Uterus (tissue), 3 donors: ENCODE measurements at regions not wholly inside any gene's neighbourhood (a gene's known extent, or its start where the extent isn't known, plus 50 kb on each side); places are given as distances from the start of the nearest gene placed in this dataset.

Experiments
- DNase-seq, 2 donors: peaks; one replicate each; pipeline ENCODE4 v3.0.0-alpha.2; 2019 to 2020
- H3K27ac ChIP-seq, 2 donors: fragments of 200-600 bp; sonication (generic); 1 replicate in 1 of 2; 2 replicates in 1 of 2; pipeline ENCODE4 v1.5.1; 2016 to 2018
- H3K27me3 ChIP-seq, 2 donors: fragments of 200-600 bp; sonication (generic); one replicate each; pipeline ENCODE4 v1.5.1; 2018 to 2019; ENCODE audit warnings: control low read depth in 1 of 2
- H3K36me3 ChIP-seq, 2 donors: fragments of 200-600 bp; sonication (generic); one replicate each; pipeline ENCODE4 v1.5.1; 2019; ENCODE audit warnings: control low read depth in 1 of 2
- H3K4me1 ChIP-seq, 2 donors: fragments of 200-600 bp; sonication (generic); one replicate each; pipeline ENCODE4 v1.5.1; 2018 to 2019; ENCODE audit warnings: control low read depth in 1 of 2
- H3K4me3 ChIP-seq, 2 donors: fragments of 200-600 bp; sonication (generic); 1 replicate in 1 of 2; 2 replicates in 1 of 2; pipeline ENCODE4 v1.5.1; 2018 to 2019; ENCODE audit warnings: mild to moderate bottlenecking in 1 of 2
- H3K9me3 ChIP-seq, 2 donors: fragments of 200-600 bp; sonication (generic); one replicate each; pipeline ENCODE4 v1.5.1; 2019; ENCODE audit warnings: control low read depth in 1 of 2
- CTCF ChIP-seq, 4 experiments: fragments of 200-600 bp in 2 of 4; fragments of 450-650 bp in 2 of 4; sonication (generic) in 2 of 4; IDR thresholded peaks; one replicate each; pipeline ENCODE4 v1.5.1; 2016 to 2019; ENCODE audit warnings: antibody characterized with exemption in 4 of 4, mild to moderate bottlenecking in 2 of 4, moderate library complexity in 1 of 4
- POLR2A ChIP-seq, 2 donors: fragments of 450-650 bp; IDR thresholded peaks; one replicate each; pipeline ENCODE4 v1.6.1; 2016; ENCODE audit warnings: antibody characterized with exemption in 2 of 2, mild to moderate bottlenecking in 1 of 2, moderate library complexity in 1 of 2
- intact Hi-C: fragments of 100-400 bp; cut with DNase I; formaldehyde crosslinking; loops from one replicate; pipeline ENCODE4 v1.15.1; 2023; ENCODE audit warnings: low total_unique reads
- donor health status: DM: yes; HTN: yes; CAD: no.

- H3K27ac ChIP-seq: peak overlapping the region; percentile 89 to 98
- peaks cover 6 to 21% of the 10 kb centered on the region in 2 donors for H3K4me1 ChIP-seq
- DNase-seq: peak; percentile 73 to 90
- H3K9me3 ChIP-seq: no peaks in the 10 kb centered on the region
- TF ChIP-seq CTCF (IDR thresholded peaks at IDR 0.05) (no peak), POLR2A (IDR thresholded peaks at IDR 0.05) (no peak)
- no peaks in the 10 kb centered on the region for H3K27me3 ChIP-seq
- intact Hi-C loops: no loop called here
- H3K36me3 ChIP-seq: no peaks in the 10 kb centered on the region
- H3K4me3 ChIP-seq: no peak overlapping the region
These were observed 134.5 kb upstream of the NAV2 start for GRCh38 chr11:19577976-19578619.

- peak; percentile 28 to 37 for DNase-seq
- TF ChIP-seq POLR2A (IDR thresholded peaks at IDR 0.05): no peak
- no peak for TF ChIP-seq CTCF (IDR thresholded peaks at IDR 0.05)
- peak overlapping the region; percentile 89 to 98 for H3K27ac ChIP-seq
- H3K36me3 ChIP-seq: no peaks in the 10 kb centered on the region
- intact Hi-C loops: no loop called here
- no peak overlapping the region for H3K4me3 ChIP-seq
- no peaks in the 10 kb centered on the region for H3K9me3 ChIP-seq
- H3K4me1 ChIP-seq: peaks cover 6 to 21% of the 10 kb centered on the region in 2 donors
- no peaks in the 10 kb centered on the region for H3K27me3 ChIP-seq
These were observed 135.2 kb upstream of the NAV2 start for GRCh38 chr11:19577391-19577975.

- TF ChIP-seq POLR2A (IDR thresholded peaks at IDR 0.05) (no peak), CTCF (IDR thresholded peaks at IDR 0.05) (no peak)
- no peaks in the 10 kb centered on the region for H3K27me3 ChIP-seq
- H3K4me3 ChIP-seq: no peak overlapping the region
- no peak for DNase-seq
- H3K4me1 ChIP-seq: peaks cover 6 to 21% of the 10 kb centered on the region in 2 donors
- intact Hi-C loops: no loop called here
- no peaks in the 10 kb centered on the region for H3K9me3 ChIP-seq
- H3K36me3 ChIP-seq: no peaks in the 10 kb centered on the region
- peak overlapping the region; percentile 89 to 98 for H3K27ac ChIP-seq
These were observed 135.7 kb upstream of the NAV2 start for GRCh38 chr11:19576903-19577302.

GRCh38 chr11:19576054-19576453 is 136.6 kb upstream of the NAV2 start:
- H3K27ac ChIP-seq: peak overlapping the region; percentile 38 to 98
- intact Hi-C loops: no loop called here

More at GRCh38 chr11:19576054-19576453, 136.6 kb upstream of the NAV2 start:
- TF ChIP-seq POLR2A (IDR thresholded peaks at IDR 0.05): no peak
- TF ChIP-seq CTCF (IDR thresholded peaks at IDR 0.05): no peak
- H3K4me3 ChIP-seq: no peak overlapping the region
- no peaks in the 10 kb centered on the region for H3K27me3 ChIP-seq
- H3K4me1 ChIP-seq: peaks cover 6 to 21% of the 10 kb centered on the region in 2 donors
- no peak for DNase-seq
- no peaks in the 10 kb centered on the region for H3K9me3 ChIP-seq
- no peaks in the 10 kb centered on the region for H3K36me3 ChIP-seq
